OCI-LY3 (cell line): ENCODE measurements at regions not wholly inside any gene's neighbourhood (a gene's known extent, or its start where the extent isn't known, plus 50 kb on each side); places are given as distances from the start of the nearest gene placed in this dataset.

Experiments
- EZH2phosphoT487 ChIP-seq: fragments of 200-600 bp; shearing (Covaris generic); IDR thresholded peaks from 2 replicates; pipeline ENCODE4 v1.6.1; 2018; ENCODE audit warnings: antibody characterized with exemption, mixed run types, low read depth
- TF ChIP-seq, protein P1 (sequence below): fragments of 200-600, 300-600 bp; sonication (generic); IDR thresholded peaks from 2 replicates; pipeline ENCODE4 v1.5.1; 2014; ENCODE audit warnings: antibody characterized with exemption, low read length, low read depth

DNA sequence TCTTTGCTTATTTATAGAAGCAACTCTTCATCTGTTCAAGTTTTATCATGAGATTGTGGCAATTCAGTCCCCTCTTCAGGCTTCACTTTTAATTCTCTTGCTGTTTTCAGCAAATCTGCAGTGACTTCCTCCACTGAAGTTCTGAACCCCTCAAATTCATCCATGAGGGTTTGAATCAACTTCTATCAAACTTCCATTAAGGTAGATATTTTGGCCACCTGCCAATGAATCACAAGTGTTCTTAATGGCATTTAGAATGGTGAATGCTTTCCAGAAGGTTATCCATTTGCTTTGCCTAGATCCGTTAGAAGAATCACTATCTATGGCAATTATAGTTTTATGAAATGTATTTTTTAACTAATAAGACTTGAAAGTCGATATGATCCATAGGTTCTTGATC, 946.7 kb upstream of the B3GALT2 start:
- TF ChIP-seq, protein P1, sequence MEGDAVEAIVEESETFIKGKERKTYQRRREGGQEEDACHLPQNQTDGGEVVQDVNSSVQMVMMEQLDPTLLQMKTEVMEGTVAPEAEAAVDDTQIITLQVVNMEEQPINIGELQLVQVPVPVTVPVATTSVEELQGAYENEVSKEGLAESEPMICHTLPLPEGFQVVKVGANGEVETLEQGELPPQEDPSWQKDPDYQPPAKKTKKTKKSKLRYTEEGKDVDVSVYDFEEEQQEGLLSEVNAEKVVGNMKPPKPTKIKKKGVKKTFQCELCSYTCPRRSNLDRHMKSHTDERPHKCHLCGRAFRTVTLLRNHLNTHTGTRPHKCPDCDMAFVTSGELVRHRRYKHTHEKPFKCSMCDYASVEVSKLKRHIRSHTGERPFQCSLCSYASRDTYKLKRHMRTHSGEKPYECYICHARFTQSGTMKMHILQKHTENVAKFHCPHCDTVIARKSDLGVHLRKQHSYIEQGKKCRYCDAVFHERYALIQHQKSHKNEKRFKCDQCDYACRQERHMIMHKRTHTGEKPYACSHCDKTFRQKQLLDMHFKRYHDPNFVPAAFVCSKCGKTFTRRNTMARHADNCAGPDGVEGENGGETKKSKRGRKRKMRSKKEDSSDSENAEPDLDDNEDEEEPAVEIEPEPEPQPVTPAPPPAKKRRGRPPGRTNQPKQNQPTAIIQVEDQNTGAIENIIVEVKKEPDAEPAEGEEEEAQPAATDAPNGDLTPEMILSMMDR: no peak
- no peak for TF ChIP-seq EZH2phosphoT487
